GM23338 (cell line): ENCODE measurements at regions not wholly inside any gene's neighbourhood (a gene's known extent, or its start where the extent isn't known, plus 50 kb on each side); places are given as distances from the start of the nearest gene placed in this dataset.

Experiments used
- ATAC-seq: fragments of 200-7000 bp; cut with Tn5 transposase; 3 replicates; pipeline ENCODE4 v1.9.1; 2020
- DNase-seq: peaks from one replicate; pipeline ENCODE4 v3.0.0-alpha.2; 2015; ENCODE audit warnings: low spot score
- H2AFZ ChIP-seq: fragments of 200-600 bp; sonication (generic); 2 replicates; pipeline ENCODE4 v1.8.0; 2016; ENCODE audit warnings: antibody characterized with exemption, mild to moderate bottlenecking, moderate library complexity
- H3F3A ChIP-seq: fragments of 200-600 bp; sonication (generic); replicated peaks from 2 replicates; pipeline ENCODE4 v1.8.0; 2017; ENCODE audit warnings: antibody characterized with exemption, mixed run types, low read depth
- H3K27ac ChIP-seq: fragments of 200-600 bp; sonication (generic); 2 replicates; pipeline ENCODE4 v1.6.1; 2016; ENCODE audit warnings: low read depth
- H3K27me3 ChIP-seq: fragments of 200-600 bp; sonication (generic); 2 replicates; pipeline ENCODE4 v1.8.0; 2016; ENCODE audit warnings: mild to moderate bottlenecking, mixed run types, moderate library complexity; ENCODE audit not compliant: insufficient read depth
- H3K36me3 ChIP-seq: fragments of 200-600 bp; sonication (generic); 2 replicates; pipeline ENCODE4 v1.8.0; 2016; ENCODE audit warnings: mild to moderate bottlenecking; ENCODE audit not compliant: insufficient read depth
- H3K4me1 ChIP-seq: fragments of 200-600 bp; sonication (generic); 2 replicates; pipeline ENCODE4 v1.8.0; 2016; ENCODE audit warnings: mild to moderate bottlenecking, moderate library complexity; ENCODE audit not compliant: insufficient read depth
- H3K4me2 ChIP-seq: fragments of 200-600 bp; sonication (generic); 2 replicates; pipeline ENCODE4 v1.7.1; 2017; ENCODE audit warnings: mixed run types
- H3K4me3 ChIP-seq: fragments of 200-600 bp; sonication (generic); 2 replicates; pipeline ENCODE4 v1.6.1; 2016; ENCODE audit warnings: mixed run types
- H3K79me2 ChIP-seq: fragments of 200-600 bp; sonication (generic); replicated peaks from 2 replicates; pipeline ENCODE4 v1.8.0; 2017; ENCODE audit warnings: mild to moderate bottlenecking; ENCODE audit not compliant: insufficient read depth
- H3K9me2 ChIP-seq: fragments of 200-600 bp; sonication (generic); 2 replicates; pipeline ENCODE4 v1.8.0; 2017; ENCODE audit not compliant: insufficient read depth
- H4K20me1 ChIP-seq: fragments of 200-600 bp; sonication (generic); replicated peaks from 2 replicates; pipeline ENCODE4 v1.8.0; 2017; ENCODE audit warnings: mild to moderate bottlenecking; ENCODE audit not compliant: insufficient read depth
- H3K27ac Mint-ChIP-seq: 2 replicates; pipeline ENCODE4 v1.8.0; 2020; ENCODE audit warnings: inconsistent platforms, mild to moderate bottlenecking, moderate library complexity, mixed read lengths
- H3K27me3 Mint-ChIP-seq: 3 replicates; pipeline ENCODE4 v1.8.0; 2022; ENCODE audit warnings: low read depth, mild to moderate bottlenecking, moderate library complexity, mixed read lengths, inconsistent platforms; ENCODE audit not compliant: insufficient read depth, poor library complexity
- H3K36me3 Mint-ChIP-seq: 3 replicates; pipeline ENCODE4 v1.8.0; 2021; ENCODE audit warnings: low read depth, mild to moderate bottlenecking, inconsistent platforms, moderate library complexity, mixed read lengths
- H3K4me1 Mint-ChIP-seq: 3 replicates; pipeline ENCODE4 v1.8.0; 2020; ENCODE audit warnings: mild to moderate bottlenecking, inconsistent platforms, mixed read lengths
- H3K4me3 Mint-ChIP-seq: 3 replicates; pipeline ENCODE4 v1.8.0; 2021; ENCODE audit warnings: moderate library complexity, mild to moderate bottlenecking, inconsistent platforms, mixed read lengths
- H3K9me3 Mint-ChIP-seq: 3 replicates; pipeline ENCODE4 v1.8.0; 2020; ENCODE audit warnings: moderate library complexity, mild to moderate bottlenecking, inconsistent platforms, mixed read lengths
- EZH2 ChIP-seq: fragments of 200-600 bp; sonication (generic); IDR thresholded peaks from one replicate; pipeline ENCODE4 v1.8.0; 2017; ENCODE audit warnings: antibody characterized with exemption, mild to moderate bottlenecking, low read depth; ENCODE audit not compliant: unreplicated experiment
- EZH2phosphoT487 ChIP-seq: fragments of 200-600 bp; sonication (generic); IDR thresholded peaks from one replicate; pipeline ENCODE4 v1.8.1; 2018; ENCODE audit warnings: antibody characterized with exemption; ENCODE audit not compliant: unreplicated experiment
- JUNB ChIP-seq: IDR thresholded peaks from one replicate; pipeline ENCODE4 v1.6.1; 2016; ENCODE audit warnings: antibody characterized with exemption; ENCODE audit not compliant: unreplicated experiment
- NANOG ChIP-seq: IDR thresholded peaks from 2 replicates; pipeline ENCODE4 v1.6.1; 2016; ENCODE audit warnings: antibody characterized with exemption, borderline replicate concordance
- POLR2AphosphoS5 ChIP-seq: IDR thresholded peaks from 2 replicates; pipeline ENCODE4 v1.6.1; 2016; ENCODE audit warnings: antibody characterized with exemption, low read depth
- STAT1 ChIP-seq: IDR thresholded peaks from one replicate; pipeline ENCODE4 v1.6.1; 2016; ENCODE audit warnings: antibody characterized with exemption; ENCODE audit not compliant: unreplicated experiment
- ZNF114 ChIP-seq: fragments of 250-450 bp; sonication (Bioruptor Pico); IDR thresholded peaks from 2 replicates; pipeline ENCODE4 v1.5.0; 2020; ENCODE audit warnings: mild to moderate bottlenecking, moderate library complexity
- ZNF331 ChIP-seq: fragments of 250-450 bp; sonication (Bioruptor Pico); IDR thresholded peaks from 2 replicates; pipeline ENCODE4 v1.5.0; 2020; ENCODE audit warnings: low read depth, mild to moderate bottlenecking, moderate library complexity
- TF ChIP-seq, protein P1 (sequence below): IDR thresholded peaks from 2 replicates; pipeline ENCODE4 v1.6.1; 2016; ENCODE audit warnings: antibody characterized with exemption
- TF ChIP-seq, protein P2 (sequence below): fragments of 250-450 bp; sonication (Bioruptor Pico); IDR thresholded peaks from 2 replicates; pipeline ENCODE4 v1.5.0; 2020; ENCODE audit warnings: mild to moderate bottlenecking, moderate library complexity
- TF ChIP-seq, protein P3 (sequence below): IDR thresholded peaks from one replicate; pipeline ENCODE4 v1.6.1; 2018; ENCODE audit warnings: antibody characterized with exemption; ENCODE audit not compliant: unreplicated experiment
- TF ChIP-seq, protein P4 (sequence below), 2 experiments: fragments of 200-600 bp in 1 of 2; sonication (generic) in 1 of 2; conservative IDR thresholded peaks; 2 replicates each; pipeline versions ENCODE4 v1.5.1 to v1.6.1; 2016 to 2017; ENCODE audit warnings: antibody characterized with exemption in 2 of 2, low read depth in 2 of 2, mild to moderate bottlenecking in 2 of 2, moderate library complexity in 1 of 2

DNA sequence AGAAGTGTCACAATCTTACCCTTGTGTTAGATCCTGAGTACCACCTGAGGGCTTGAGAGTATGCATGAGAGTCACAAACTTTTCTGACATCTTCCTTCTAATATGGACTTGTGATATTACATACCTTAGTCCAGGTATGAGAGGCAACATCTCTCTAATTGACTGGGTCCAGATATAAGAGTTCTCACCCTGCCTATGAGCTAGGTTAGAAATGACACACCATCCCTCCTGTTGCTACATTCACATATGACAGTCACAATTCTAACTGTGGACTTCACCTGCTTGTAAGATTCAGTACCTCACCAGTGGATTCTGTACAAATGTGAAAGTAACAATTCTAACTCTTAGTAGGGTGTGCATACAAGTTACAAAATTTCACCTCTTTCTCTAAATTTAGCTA is 245.2 kb downstream of the RPS4Y2 start:
- Histone ChIP-seq H3K4me1 (no peaks in the 10 kb centered on the region), H3K4me3 (no peak overlapping the region), H3F3A (no peaks in the 10 kb centered on the region), H3K27me3 (no peaks in the 10 kb centered on the region), H3K4me2 (no peak overlapping the region), H4K20me1 (no peaks in the 10 kb centered on the region), H3K79me2 (no peaks in the 10 kb centered on the region), H2AFZ (no peak overlapping the region), H3K9me2 (no peaks in the 10 kb centered on the region), H3K27ac (no peak overlapping the region), H3K36me3 (no peaks in the 10 kb centered on the region)
- peaks cover 82% of the 10 kb centered on the region for H3K9me3 Mint-ChIP-seq
- DNase-seq: no peak
- H3K4me3 Mint-ChIP-seq: no peak overlapping the region
- TF ChIP-seq POLR2AphosphoS5: no peak
- TF ChIP-seq JUNB: no peak
- no peak for TF ChIP-seq EZH2
- no peak for TF ChIP-seq ZNF331
- TF ChIP-seq, protein P1, sequence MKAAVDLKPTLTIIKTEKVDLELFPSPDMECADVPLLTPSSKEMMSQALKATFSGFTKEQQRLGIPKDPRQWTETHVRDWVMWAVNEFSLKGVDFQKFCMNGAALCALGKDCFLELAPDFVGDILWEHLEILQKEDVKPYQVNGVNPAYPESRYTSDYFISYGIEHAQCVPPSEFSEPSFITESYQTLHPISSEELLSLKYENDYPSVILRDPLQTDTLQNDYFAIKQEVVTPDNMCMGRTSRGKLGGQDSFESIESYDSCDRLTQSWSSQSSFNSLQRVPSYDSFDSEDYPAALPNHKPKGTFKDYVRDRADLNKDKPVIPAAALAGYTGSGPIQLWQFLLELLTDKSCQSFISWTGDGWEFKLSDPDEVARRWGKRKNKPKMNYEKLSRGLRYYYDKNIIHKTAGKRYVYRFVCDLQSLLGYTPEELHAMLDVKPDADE: no peak
- TF ChIP-seq, protein P2, sequence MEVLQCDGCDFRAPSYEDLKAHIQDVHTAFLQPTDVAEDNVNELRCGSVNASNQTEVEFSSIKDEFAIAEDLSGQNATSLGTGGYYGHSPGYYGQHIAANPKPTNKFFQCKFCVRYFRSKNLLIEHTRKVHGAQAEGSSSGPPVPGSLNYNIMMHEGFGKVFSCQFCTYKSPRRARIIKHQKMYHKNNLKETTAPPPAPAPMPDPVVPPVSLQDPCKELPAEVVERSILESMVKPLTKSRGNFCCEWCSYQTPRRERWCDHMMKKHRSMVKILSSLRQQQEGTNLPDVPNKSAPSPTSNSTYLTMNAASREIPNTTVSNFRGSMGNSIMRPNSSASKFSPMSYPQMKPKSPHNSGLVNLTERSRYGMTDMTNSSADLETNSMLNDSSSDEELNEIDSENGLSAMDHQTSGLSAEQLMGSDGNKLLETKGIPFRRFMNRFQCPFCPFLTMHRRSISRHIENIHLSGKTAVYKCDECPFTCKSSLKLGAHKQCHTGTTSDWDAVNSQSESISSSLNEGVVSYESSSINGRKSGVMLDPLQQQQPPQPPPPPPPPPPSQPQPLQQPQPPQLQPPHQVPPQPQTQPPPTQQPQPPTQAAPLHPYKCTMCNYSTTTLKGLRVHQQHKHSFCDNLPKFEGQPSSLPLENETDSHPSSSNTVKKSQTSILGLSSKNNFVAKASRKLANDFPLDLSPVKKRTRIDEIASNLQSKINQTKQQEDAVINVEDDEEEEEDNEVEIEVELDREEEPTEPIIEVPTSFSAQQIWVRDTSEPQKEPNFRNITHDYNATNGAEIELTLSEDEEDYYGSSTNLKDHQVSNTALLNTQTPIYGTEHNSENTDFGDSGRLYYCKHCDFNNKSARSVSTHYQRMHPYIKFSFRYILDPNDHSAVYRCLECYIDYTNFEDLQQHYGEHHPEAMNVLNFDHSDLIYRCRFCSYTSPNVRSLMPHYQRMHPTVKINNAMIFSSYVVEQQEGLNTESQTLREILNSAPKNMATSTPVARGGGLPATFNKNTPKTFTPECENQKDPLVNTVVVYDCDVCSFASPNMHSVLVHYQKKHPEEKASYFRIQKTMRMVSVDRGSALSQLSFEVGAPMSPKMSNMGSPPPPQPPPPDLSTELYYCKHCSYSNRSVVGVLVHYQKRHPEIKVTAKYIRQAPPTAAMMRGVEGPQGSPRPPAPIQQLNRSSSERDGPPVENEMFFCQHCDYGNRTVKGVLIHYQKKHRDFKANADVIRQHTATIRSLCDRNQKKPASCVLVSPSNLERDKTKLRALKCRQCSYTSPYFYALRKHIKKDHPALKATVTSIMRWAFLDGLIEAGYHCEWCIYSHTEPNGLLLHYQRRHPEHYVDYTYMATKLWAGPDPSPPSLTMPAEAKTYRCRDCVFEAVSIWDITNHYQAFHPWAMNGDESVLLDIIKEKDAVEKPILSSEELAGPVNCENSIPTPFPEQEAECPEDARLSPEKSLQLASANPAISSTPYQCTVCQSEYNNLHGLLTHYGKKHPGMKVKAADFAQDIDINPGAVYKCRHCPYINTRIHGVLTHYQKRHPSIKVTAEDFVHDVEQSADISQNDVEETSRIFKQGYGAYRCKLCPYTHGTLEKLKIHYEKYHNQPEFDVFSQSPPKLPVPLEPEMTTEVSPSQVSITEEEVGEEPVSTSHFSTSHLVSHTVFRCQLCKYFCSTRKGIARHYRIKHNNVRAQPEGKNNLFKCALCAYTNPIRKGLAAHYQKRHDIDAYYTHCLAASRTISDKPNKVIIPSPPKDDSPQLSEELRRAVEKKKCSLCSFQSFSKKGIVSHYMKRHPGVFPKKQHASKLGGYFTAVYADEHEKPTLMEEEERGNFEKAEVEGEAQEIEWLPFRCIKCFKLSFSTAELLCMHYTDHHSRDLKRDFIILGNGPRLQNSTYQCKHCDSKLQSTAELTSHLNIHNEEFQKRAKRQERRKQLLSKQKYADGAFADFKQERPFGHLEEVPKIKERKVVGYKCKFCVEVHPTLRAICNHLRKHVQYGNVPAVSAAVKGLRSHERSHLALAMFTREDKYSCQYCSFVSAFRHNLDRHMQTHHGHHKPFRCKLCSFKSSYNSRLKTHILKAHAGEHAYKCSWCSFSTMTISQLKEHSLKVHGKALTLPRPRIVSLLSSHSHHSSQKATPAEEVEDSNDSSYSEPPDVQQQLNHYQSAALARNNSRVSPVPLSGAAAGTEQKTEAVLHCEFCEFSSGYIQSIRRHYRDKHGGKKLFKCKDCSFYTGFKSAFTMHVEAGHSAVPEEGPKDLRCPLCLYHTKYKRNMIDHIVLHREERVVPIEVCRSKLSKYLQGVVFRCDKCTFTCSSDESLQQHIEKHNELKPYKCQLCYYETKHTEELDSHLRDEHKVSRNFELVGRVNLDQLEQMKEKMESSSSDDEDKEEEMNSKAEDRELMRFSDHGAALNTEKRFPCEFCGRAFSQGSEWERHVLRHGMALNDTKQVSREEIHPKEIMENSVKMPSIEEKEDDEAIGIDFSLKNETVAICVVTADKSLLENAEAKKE: no peak
- no peak for TF ChIP-seq ZNF114 (CRISPR knock-in tag)
- TF ChIP-seq, protein P3, sequence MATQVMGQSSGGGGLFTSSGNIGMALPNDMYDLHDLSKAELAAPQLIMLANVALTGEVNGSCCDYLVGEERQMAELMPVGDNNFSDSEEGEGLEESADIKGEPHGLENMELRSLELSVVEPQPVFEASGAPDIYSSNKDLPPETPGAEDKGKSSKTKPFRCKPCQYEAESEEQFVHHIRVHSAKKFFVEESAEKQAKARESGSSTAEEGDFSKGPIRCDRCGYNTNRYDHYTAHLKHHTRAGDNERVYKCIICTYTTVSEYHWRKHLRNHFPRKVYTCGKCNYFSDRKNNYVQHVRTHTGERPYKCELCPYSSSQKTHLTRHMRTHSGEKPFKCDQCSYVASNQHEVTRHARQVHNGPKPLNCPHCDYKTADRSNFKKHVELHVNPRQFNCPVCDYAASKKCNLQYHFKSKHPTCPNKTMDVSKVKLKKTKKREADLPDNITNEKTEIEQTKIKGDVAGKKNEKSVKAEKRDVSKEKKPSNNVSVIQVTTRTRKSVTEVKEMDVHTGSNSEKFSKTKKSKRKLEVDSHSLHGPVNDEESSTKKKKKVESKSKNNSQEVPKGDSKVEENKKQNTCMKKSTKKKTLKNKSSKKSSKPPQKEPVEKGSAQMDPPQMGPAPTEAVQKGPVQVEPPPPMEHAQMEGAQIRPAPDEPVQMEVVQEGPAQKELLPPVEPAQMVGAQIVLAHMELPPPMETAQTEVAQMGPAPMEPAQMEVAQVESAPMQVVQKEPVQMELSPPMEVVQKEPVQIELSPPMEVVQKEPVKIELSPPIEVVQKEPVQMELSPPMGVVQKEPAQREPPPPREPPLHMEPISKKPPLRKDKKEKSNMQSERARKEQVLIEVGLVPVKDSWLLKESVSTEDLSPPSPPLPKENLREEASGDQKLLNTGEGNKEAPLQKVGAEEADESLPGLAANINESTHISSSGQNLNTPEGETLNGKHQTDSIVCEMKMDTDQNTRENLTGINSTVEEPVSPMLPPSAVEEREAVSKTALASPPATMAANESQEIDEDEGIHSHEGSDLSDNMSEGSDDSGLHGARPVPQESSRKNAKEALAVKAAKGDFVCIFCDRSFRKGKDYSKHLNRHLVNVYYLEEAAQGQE: no peak
- TF ChIP-seq, protein P4, sequence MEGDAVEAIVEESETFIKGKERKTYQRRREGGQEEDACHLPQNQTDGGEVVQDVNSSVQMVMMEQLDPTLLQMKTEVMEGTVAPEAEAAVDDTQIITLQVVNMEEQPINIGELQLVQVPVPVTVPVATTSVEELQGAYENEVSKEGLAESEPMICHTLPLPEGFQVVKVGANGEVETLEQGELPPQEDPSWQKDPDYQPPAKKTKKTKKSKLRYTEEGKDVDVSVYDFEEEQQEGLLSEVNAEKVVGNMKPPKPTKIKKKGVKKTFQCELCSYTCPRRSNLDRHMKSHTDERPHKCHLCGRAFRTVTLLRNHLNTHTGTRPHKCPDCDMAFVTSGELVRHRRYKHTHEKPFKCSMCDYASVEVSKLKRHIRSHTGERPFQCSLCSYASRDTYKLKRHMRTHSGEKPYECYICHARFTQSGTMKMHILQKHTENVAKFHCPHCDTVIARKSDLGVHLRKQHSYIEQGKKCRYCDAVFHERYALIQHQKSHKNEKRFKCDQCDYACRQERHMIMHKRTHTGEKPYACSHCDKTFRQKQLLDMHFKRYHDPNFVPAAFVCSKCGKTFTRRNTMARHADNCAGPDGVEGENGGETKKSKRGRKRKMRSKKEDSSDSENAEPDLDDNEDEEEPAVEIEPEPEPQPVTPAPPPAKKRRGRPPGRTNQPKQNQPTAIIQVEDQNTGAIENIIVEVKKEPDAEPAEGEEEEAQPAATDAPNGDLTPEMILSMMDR (conservative IDR thresholded peaks at IDR 0.05; ENCODE audit: low read depth in 2 of 2): no peak
- TF ChIP-seq STAT1: no peak
- no peak for TF ChIP-seq EZH2phosphoT487
- TF ChIP-seq NANOG: no peak
- H3K36me3 Mint-ChIP-seq: no peaks in the 10 kb centered on the region
- ATAC-seq: no peak
- no peaks in the 10 kb centered on the region for H3K27me3 Mint-ChIP-seq
- H3K27ac Mint-ChIP-seq: no peak overlapping the region
- H3K4me1 Mint-ChIP-seq: no peaks in the 10 kb centered on the region
